Astrocyte (in vitro differentiated cells and primary cell): ENCODE measurements at regions not wholly inside any gene's neighbourhood (a gene's known extent, or its start where the extent isn't known, plus 50 kb on each side); places are given as distances from the start of the nearest gene placed in this dataset.
A peak's percentile ranks its signal among the peaks of the same experiment; 100 is the strongest.

ENCODE experiments used
- DNase-seq: peaks from one replicate; pipeline ENCODE4 v3.0.0-alpha.2; 2010; ENCODE audit warnings: low read depth
- FAIRE-seq: peaks from 2 replicates; lab custom pipeline; 2011; peaks lifted over from hg19 to GRCh38; lab: Jason Lieb, UNC
- H2AFZ ChIP-seq: 2 replicates; pipeline ENCODE4 v1.6.0; 2012; ENCODE audit warnings: low read depth, low read length, inconsistent platforms
- H3K27ac ChIP-seq: 2 replicates; pipeline ENCODE4 v1.5.1; 2011; ENCODE audit warnings: low read depth, low read length, inconsistent platforms
- H3K27me3 ChIP-seq: 2 replicates; pipeline ENCODE4 v1.6.0; 2011; ENCODE audit warnings: low read length, inconsistent platforms; ENCODE audit not compliant: insufficient read depth
- H3K36me3 ChIP-seq: 2 replicates; pipeline ENCODE4 v1.5.1; 2011; ENCODE audit warnings: low read length, inconsistent platforms; ENCODE audit not compliant: insufficient read depth
- H3K4me1 ChIP-seq: 2 replicates; pipeline ENCODE4 v1.5.1; 2011; ENCODE audit warnings: low read length, inconsistent platforms; ENCODE audit not compliant: insufficient read depth
- H3K4me2 ChIP-seq: 2 replicates; pipeline ENCODE4 v1.6.0; 2012; ENCODE audit warnings: low read length, inconsistent platforms
- H3K4me3 ChIP-seq: 2 replicates; pipeline ENCODE4 v1.5.1; 2011; ENCODE audit warnings: low read depth, mild to moderate bottlenecking, low read length, inconsistent platforms; ENCODE audit not compliant: insufficient read depth
- H3K79me2 ChIP-seq: 2 replicates; pipeline ENCODE4 v1.6.0; 2012; ENCODE audit warnings: mild to moderate bottlenecking, low read length, inconsistent platforms; ENCODE audit not compliant: insufficient read depth
- H3K9ac ChIP-seq: 2 replicates; pipeline ENCODE4 v1.6.0; 2012; ENCODE audit warnings: mild to moderate bottlenecking, low read length, inconsistent platforms
- H3K9me3 ChIP-seq: 2 replicates; pipeline ENCODE4 v1.5.1; 2012; ENCODE audit warnings: low read depth, mild to moderate bottlenecking, low read length, inconsistent platforms; ENCODE audit not compliant: insufficient read depth
- H4K20me1 ChIP-seq: 2 replicates; pipeline ENCODE4 v1.6.0; 2012; ENCODE audit warnings: low read length, inconsistent platforms; ENCODE audit not compliant: insufficient read depth
- H3K27ac Mint-ChIP-seq: one replicate; pipeline ENCODE4 v1.8.0; 2021; ENCODE audit warnings: mild to moderate bottlenecking, mixed read lengths; ENCODE audit not compliant: unreplicated experiment
- H3K27me3 Mint-ChIP-seq: one replicate; pipeline ENCODE4 v1.8.0; 2021; ENCODE audit warnings: low read depth, mixed read lengths; ENCODE audit not compliant: unreplicated experiment
- H3K36me3 Mint-ChIP-seq: one replicate; pipeline ENCODE4 v1.8.0; 2021; ENCODE audit warnings: low read depth, mixed read lengths; ENCODE audit not compliant: unreplicated experiment
- H3K4me1 Mint-ChIP-seq: one replicate; pipeline ENCODE4 v1.8.0; 2021; ENCODE audit warnings: low read depth, mixed read lengths; ENCODE audit not compliant: unreplicated experiment
- H3K4me3 Mint-ChIP-seq: one replicate; pipeline ENCODE4 v1.8.0; 2021; ENCODE audit warnings: mild to moderate bottlenecking, moderate library complexity, mixed read lengths; ENCODE audit not compliant: unreplicated experiment
- H3K9me3 Mint-ChIP-seq: one replicate; pipeline ENCODE4 v1.8.0; 2021; ENCODE audit warnings: mild to moderate bottlenecking, mixed read lengths; ENCODE audit not compliant: unreplicated experiment
- CTCF ChIP-seq: IDR thresholded peaks from 2 replicates; pipeline ENCODE4 v1.5.1; 2011; ENCODE audit warnings: low read depth, mild to moderate bottlenecking, inconsistent platforms, low read length, moderate library complexity; ENCODE audit not compliant: insufficient read depth
- EZH2 ChIP-seq: IDR thresholded peaks from 2 replicates; pipeline ENCODE4 v1.6.1; 2012; ENCODE audit warnings: mild to moderate bottlenecking, low read length, inconsistent platforms; ENCODE audit not compliant: insufficient read depth

GRCh38 chr1:14531519-14531918 is 67.0 kb upstream of the KAZN start:
- FAIRE-seq, result no peak
- TF ChIP-seq CTCF (no peak), EZH2 (no peak)
- no peaks in the 10 kb centered on the region for H3K79me2 ChIP-seq
- no peak overlapping the region for H2AFZ ChIP-seq
- Mint-ChIP-seq H3K4me1 (no peaks in the 10 kb centered on the region), H3K27me3 (peaks cover 10% of the 10 kb centered on the region), H3K27ac (no peak overlapping the region), H3K36me3 (no peaks in the 10 kb centered on the region), H3K9me3 (no peaks in the 10 kb centered on the region), H3K4me3 (no peak overlapping the region)
- no peaks in the 10 kb centered on the region for H3K27me3 ChIP-seq
- H3K9ac ChIP-seq, result no peak overlapping the region
- no peaks in the 10 kb centered on the region for H4K20me1 ChIP-seq
- H3K4me3 ChIP-seq, result no peak overlapping the region
- H3K27ac ChIP-seq, result no peak overlapping the region
- no peaks in the 10 kb centered on the region for H3K4me1 ChIP-seq
- H3K9me3 ChIP-seq, result no peaks in the 10 kb centered on the region
- DNase-seq, result no peak
- H3K36me3 ChIP-seq, result no peaks in the 10 kb centered on the region
- no peak overlapping the region for H3K4me2 ChIP-seq

- Mint-ChIP-seq H3K4me3 (no peak overlapping the region), H3K36me3 (no peaks in the 10 kb centered on the region), H3K27ac (no peak overlapping the region), H3K9me3 (no peaks in the 10 kb centered on the region), H3K27me3 (peaks cover 12% of the 10 kb centered on the region), H3K4me1 (no peaks in the 10 kb centered on the region)
- H3K27me3 ChIP-seq, result no peaks in the 10 kb centered on the region
- no peaks in the 10 kb centered on the region for H3K4me1 ChIP-seq
- FAIRE-seq (no peak), DNase-seq (no peak)
- H3K4me3 ChIP-seq, result no peak overlapping the region
- no peaks in the 10 kb centered on the region for H4K20me1 ChIP-seq
- no peak overlapping the region for H2AFZ ChIP-seq
- H3K79me2 ChIP-seq, result no peaks in the 10 kb centered on the region
- H3K9me3 ChIP-seq, result no peaks in the 10 kb centered on the region
- H3K4me2 ChIP-seq, result no peak overlapping the region
- no peaks in the 10 kb centered on the region for H3K36me3 ChIP-seq
- no peak overlapping the region for H3K9ac ChIP-seq
- no peak for TF ChIP-seq CTCF
- TF ChIP-seq EZH2, result no peak
- no peak overlapping the region for H3K27ac ChIP-seq
These were observed 62.7 kb upstream of the KAZN start for GRCh38 chr1:14535619-14536355.

GRCh38 chr1:14538335-14538734 is 60.1 kb upstream of the KAZN start:
- TF ChIP-seq CTCF (peak; percentile 22), EZH2 (no peak)
- Histone ChIP-seq H3K79me2 (no peaks in the 10 kb centered on the region), H3K4me2 (no peak overlapping the region), H3K27ac (no peak overlapping the region), H3K4me3 (no peak overlapping the region), H4K20me1 (no peaks in the 10 kb centered on the region), H3K36me3 (no peaks in the 10 kb centered on the region), H3K9me3 (no peaks in the 10 kb centered on the region), H3K9ac (no peak overlapping the region), H3K27me3 (no peaks in the 10 kb centered on the region), H2AFZ (no peak overlapping the region), H3K4me1 (no peaks in the 10 kb centered on the region)
- Mint-ChIP-seq H3K9me3 (no peaks in the 10 kb centered on the region), H3K4me1 (no peaks in the 10 kb centered on the region), H3K4me3 (no peak overlapping the region), H3K36me3 (no peaks in the 10 kb centered on the region), H3K27ac (no peak overlapping the region), H3K27me3 (peaks cover 9% of the 10 kb centered on the region)
- DNase-seq (no peak), FAIRE-seq (no peak)
